Coronary artery (tissue), 2 donors: ENCODE measurements at regions not wholly inside any gene's neighbourhood (a gene's known extent, or its start where the extent isn't known, plus 50 kb on each side); places are given as distances from the start of the nearest gene placed in this dataset.
"Not testable (repeated sequence)": the region's sequence is repeated elsewhere in the genome, so short reads cannot be mapped to it uniquely, and the experiment has no call there.

ENCODE experiments used
- DNase-seq: peaks from one replicate; pipeline ENCODE4 v3.0.0-alpha.2; 2017; ENCODE audit warnings: low spot score
- H3K27ac ChIP-seq, 2 donors: fragments of 200-600 bp; sonication (generic); one replicate each; pipeline ENCODE4 v1.5.1; 2016 to 2019
- H3K4me3 ChIP-seq: fragments of 200-600 bp; sonication (generic); 2 replicates; pipeline ENCODE4 v1.5.1; 2016; ENCODE audit warnings: mild to moderate bottlenecking, moderate library complexity
- CTCF ChIP-seq: fragments of 200-600 bp; sonication (generic); IDR thresholded peaks from one replicate; pipeline ENCODE4 v1.5.1; 2019; ENCODE audit warnings: antibody characterized with exemption

GRCh38 chr11:49750447-49750846, 201.7 kb upstream of the OR4C13 start:
- not testable (repeated sequence) for H3K27ac ChIP-seq, H3K4me3 ChIP-seq, DNase-seq

- H3K27ac ChIP-seq, H3K4me3 ChIP-seq, DNase-seq: not testable (repeated sequence)
These were observed 201.2 kb upstream of the OR4C13 start for GRCh38 chr11:49750960-49751359.

GRCh38 chr11:49780791-49781190, 171.4 kb upstream of the OR4C13 start:
- not testable (repeated sequence) for H3K4me3 ChIP-seq, DNase-seq, H3K27ac ChIP-seq

- not testable (repeated sequence) for H3K4me3 ChIP-seq, H3K27ac ChIP-seq, DNase-seq
These were observed 170.2 kb upstream of the OR4C13 start for GRCh38 chr11:49782000-49782399.

- H3K4me3 ChIP-seq, H3K27ac ChIP-seq, DNase-seq: not testable (repeated sequence)
These were observed 168.3 kb upstream of the OR4C13 start for GRCh38 chr11:49783841-49784240.

- H3K27ac ChIP-seq, DNase-seq, H3K4me3 ChIP-seq: not testable (repeated sequence)
These were observed 162.4 kb upstream of the OR4C13 start for GRCh38 chr11:49789787-49790186.

GRCh38 chr11:49798206-49798837, 153.9 kb upstream of the OR4C13 start:
- H3K27ac ChIP-seq, H3K4me3 ChIP-seq, DNase-seq: not testable (repeated sequence)

- H3K27ac ChIP-seq, DNase-seq, H3K4me3 ChIP-seq: not testable (repeated sequence)
These were observed 134.3 kb upstream of the OR4C13 start for GRCh38 chr11:49817705-49818430.

GRCh38 chr11:49823188-49823587, 129.0 kb upstream of the OR4C13 start:
- H3K27ac ChIP-seq: not testable (repeated sequence)

GRCh38 chr11:49850541-49850940, 101.7 kb upstream of the OR4C13 start:
- not testable (repeated sequence) for H3K27ac ChIP-seq, DNase-seq, H3K4me3 ChIP-seq

More at GRCh38 chr11:49823188-49823587, 129.0 kb upstream of the OR4C13 start:
- DNase-seq, H3K4me3 ChIP-seq: not testable (repeated sequence)

- DNase-seq: no peak
- H3K4me3 ChIP-seq: no peak overlapping the region
- TF ChIP-seq CTCF: no peak
- no peak overlapping the region for H3K27ac ChIP-seq
These were observed 100.7 kb upstream of the OR4C13 start for GRCh38 chr11:49851511-49851910.

GRCh38 chr11:49851971-49852389, 100.2 kb upstream of the OR4C13 start:
- TF ChIP-seq CTCF: no peak
- DNase-seq: no peak
- no peak overlapping the region for H3K27ac ChIP-seq
- H3K4me3 ChIP-seq: no peak overlapping the region

GRCh38 chr11:49888875-49889274, 63.3 kb upstream of the OR4C13 start:
- not testable (repeated sequence) for H3K27ac ChIP-seq, H3K4me3 ChIP-seq, DNase-seq

GRCh38 chr11:49891910-49892671, 60.1 kb upstream of the OR4C13 start:
- DNase-seq, H3K4me3 ChIP-seq, H3K27ac ChIP-seq: not testable (repeated sequence)

- H3K27ac ChIP-seq, DNase-seq, H3K4me3 ChIP-seq: not testable (repeated sequence)
These were observed 58.7 kb upstream of the OR4C13 start for GRCh38 chr11:49893442-49893841.
